ENCODE measurements at regions not wholly inside any gene's neighbourhood (a gene's known extent, or its start where the extent isn't known, plus 50 kb on each side); places are given as distances from the start of the nearest gene placed in this dataset.

- Histone ChIP-seq H3K4me3 (no peak overlapping the region), H3K9ac (ENCODE audit: low read depth in 2 of 2, low read length in 2 of 2) (no peak overlapping the region), H3K27me3 (no peaks in the 10 kb centered on the region), H3K36me3 (no peaks in the 10 kb centered on the region), H3K27ac (no peak overlapping the region), H3K4me1 (no peaks in the 10 kb centered on the region), H3K9me3 (no peaks in the 10 kb centered on the region)
- TF ChIP-seq CTCF (IDR thresholded peaks at IDR 0.05): no peak
- no peak for DNase-seq
- intact Hi-C loops (cut with DNase I): no loop called here
Measured at GRCh38 chr7:27410812-27411544, 168.4 kb downstream of the EVX1 start.

- TF ChIP-seq CTCF (IDR thresholded peaks at IDR 0.05): no peak
- H3K27me3 ChIP-seq: no peaks in the 10 kb centered on the region
- no peak overlapping the region for H3K27ac ChIP-seq
- H3K4me3 ChIP-seq: no peak overlapping the region
- no peaks in the 10 kb centered on the region for H3K36me3 ChIP-seq
- H3K9me3 ChIP-seq: no peaks in the 10 kb centered on the region
- intact Hi-C loops (cut with DNase I): no loop called here
- no peaks in the 10 kb centered on the region for H3K4me1 ChIP-seq
- no peak for DNase-seq
- no peak overlapping the region for H3K9ac ChIP-seq (ENCODE audit: low read depth in 2 of 2, low read length in 2 of 2)
Measured at GRCh38 chr7:27412164-27412563, 169.6 kb downstream of the EVX1 start.

GRCh38 chr7:27418541-27418940 lies 175.9 kb downstream of the EVX1 start:
- Histone ChIP-seq H3K4me1 (no peaks in the 10 kb centered on the region), H3K9me3 (no peaks in the 10 kb centered on the region), H3K27me3 (no peaks in the 10 kb centered on the region), H3K36me3 (no peaks in the 10 kb centered on the region), H3K4me3 (no peak overlapping the region), H3K9ac (ENCODE audit: low read depth in 2 of 2, low read length in 2 of 2) (no peak overlapping the region), H3K27ac (peak overlapping the region; percentile 35)
- intact Hi-C loops (cut with DNase I): no loop called here
- DNase-seq: no peak
- TF ChIP-seq CTCF (IDR thresholded peaks at IDR 0.05): no peak

GRCh38 chr7:27419581-27420177 lies 177.1 kb downstream of the EVX1 start:
- H3K36me3 ChIP-seq: no peaks in the 10 kb centered on the region
- intact Hi-C loops (cut with DNase I): no loop called here
- H3K27ac ChIP-seq: peak overlapping the region; percentile 89
- no peaks in the 10 kb centered on the region for H3K27me3 ChIP-seq
- no peak overlapping the region for H3K9ac ChIP-seq (ENCODE audit: low read depth in 2 of 2, low read length in 2 of 2)
- TF ChIP-seq CTCF (IDR thresholded peaks at IDR 0.05): no peak
- no peak overlapping the region for H3K4me3 ChIP-seq
- H3K4me1 ChIP-seq: no peaks in the 10 kb centered on the region
- DNase-seq: no peak
- no peaks in the 10 kb centered on the region for H3K9me3 ChIP-seq

- Histone ChIP-seq H3K27me3 (no peaks in the 10 kb centered on the region), H3K36me3 (no peaks in the 10 kb centered on the region), H3K9ac (ENCODE audit: low read depth in 2 of 2, low read length in 2 of 2) (no peak overlapping the region), H3K27ac (peak overlapping the region; percentile 89), H3K9me3 (no peaks in the 10 kb centered on the region), H3K4me3 (no peak overlapping the region), H3K4me1 (no peaks in the 10 kb centered on the region)
- no peak for TF ChIP-seq CTCF (IDR thresholded peaks at IDR 0.05)
- intact Hi-C loops (cut with DNase I): no loop called here
- DNase-seq: peak; percentile 76
Measured at GRCh38 chr7:27420702-27421101, 178.1 kb downstream of the EVX1 start.
